ENCODE measurements at regions not wholly inside any gene's neighbourhood (a gene's known extent, or its start where the extent isn't known, plus 50 kb on each side); places are given as distances from the start of the nearest gene placed in this dataset.

- Histone ChIP-seq H3K4me1 (ENCODE audit: control insufficient read depth, insufficient read depth, low read length) (peaks cover 7% of the 10 kb centered on the region), H3K4me3 (ENCODE audit: low read depth, low read length) (no peak overlapping the region), H3K27ac (ENCODE audit: extremely low read depth, low read depth, low read length) (no peak overlapping the region), H3K36me3 (ENCODE audit: control insufficient read depth in 2 of 2, insufficient read depth in 1 of 2, low read length in 2 of 2) (no peaks in the 10 kb centered on the region), H3K9me3 (ENCODE audit: control insufficient read depth, insufficient read depth, low read depth, low read length) (no peaks in the 10 kb centered on the region)
- TF ChIP-seq ZBTB1 (tag by site-specific recombination; IDR thresholded peaks at IDR 0.05): no peak
- no peak for TF ChIP-seq ZSCAN23 (tag by site-specific recombination; IDR thresholded peaks at IDR 0.05)
- TF ChIP-seq ZNF280C (tag by site-specific recombination; IDR thresholded peaks at IDR 0.05): no peak
- TF ChIP-seq BCL6B (tag by site-specific recombination; IDR thresholded peaks at IDR 0.05): no peak
- TF ChIP-seq ZNF701 (tag by site-specific recombination; IDR thresholded peaks at IDR 0.05): no peak
- TF ChIP-seq ZNF48 (tag by site-specific recombination; IDR thresholded peaks at IDR 0.05): no peak
- no peak for TF ChIP-seq ZNF544 (tag by site-specific recombination; IDR thresholded peaks at IDR 0.05)
- no peak for TF ChIP-seq ZXDB (tag by site-specific recombination; IDR thresholded peaks at IDR 0.05)
- TF ChIP-seq ZNF112 (tag by site-specific recombination; IDR thresholded peaks at IDR 0.05): no peak
- no peak for TF ChIP-seq ZBTB48 (tag by site-specific recombination; IDR thresholded peaks at IDR 0.05)
- TF ChIP-seq ZNF138 (tag by site-specific recombination; IDR thresholded peaks at IDR 0.05; ENCODE audit: borderline replicate concordance): no peak
- TF ChIP-seq ZNF747 (tag by site-specific recombination; IDR thresholded peaks at IDR 0.05): no peak
- TF ChIP-seq, protein P1, sequence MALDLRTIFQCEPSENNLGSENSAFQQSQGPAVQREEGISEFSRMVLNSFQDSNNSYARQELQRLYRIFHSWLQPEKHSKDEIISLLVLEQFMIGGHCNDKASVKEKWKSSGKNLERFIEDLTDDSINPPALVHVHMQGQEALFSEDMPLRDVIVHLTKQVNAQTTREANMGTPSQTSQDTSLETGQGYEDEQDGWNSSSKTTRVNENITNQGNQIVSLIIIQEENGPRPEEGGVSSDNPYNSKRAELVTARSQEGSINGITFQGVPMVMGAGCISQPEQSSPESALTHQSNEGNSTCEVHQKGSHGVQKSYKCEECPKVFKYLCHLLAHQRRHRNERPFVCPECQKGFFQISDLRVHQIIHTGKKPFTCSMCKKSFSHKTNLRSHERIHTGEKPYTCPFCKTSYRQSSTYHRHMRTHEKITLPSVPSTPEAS (tag by site-specific recombination; IDR thresholded peaks at IDR 0.05): no peak
- TF ChIP-seq ZNF639 (tag by site-specific recombination; IDR thresholded peaks at IDR 0.05): no peak
- TF ChIP-seq SP3 (tag by site-specific recombination; IDR thresholded peaks at IDR 0.05): no peak
- TF ChIP-seq IKZF3 (tag by site-specific recombination; IDR thresholded peaks at IDR 0.05): no peak
- no peak for TF ChIP-seq ZNF707 (tag by site-specific recombination; IDR thresholded peaks at IDR 0.05)
- ChIA-PET CTCF (interaction anchor here (0.6 kb wide), 1 partner anchor 64 kb away, joined by 3 read pairs; no protein-coding TSS in a partner anchor), POLR2A (no interaction called here)
Observed at GRCh38 chr2:19736191-19736831, 165.5 kb downstream of the TTC32 start.

GRCh38 chr2:19733951-19734425 is 167.8 kb downstream of the TTC32 start:
- H3K9me3 ChIP-seq (ENCODE audit: control insufficient read depth, insufficient read depth, low read depth, low read length): no peaks in the 10 kb centered on the region
- H3K4me1 ChIP-seq (ENCODE audit: control insufficient read depth, insufficient read depth, low read length): peaks cover 7% of the 10 kb centered on the region
- no peak overlapping the region for H3K27ac ChIP-seq (ENCODE audit: extremely low read depth, low read depth, low read length)
- CTCF ChIA-PET: interaction anchor here (0.7 to 1.0 kb wide), 4 partner anchors 12 to 1981 kb away, joined by 3 read pairs; no protein-coding TSS in a partner anchor
- H3K36me3 ChIP-seq (ENCODE audit: control insufficient read depth in 2 of 2, insufficient read depth in 1 of 2, low read length in 2 of 2): no peaks in the 10 kb centered on the region
- POLR2A ChIA-PET: no interaction called here
- no peak overlapping the region for H3K4me3 ChIP-seq (ENCODE audit: low read depth, low read length)
- TF ChIP-seq ZEB2 (tag by site-specific recombination; IDR thresholded peaks at IDR 0.05) (peak; percentile 64; the same call in 1 of the 2 replicates), ZNF629 (tag by site-specific recombination; IDR thresholded peaks at IDR 0.05) (peak; percentile 52), ZNF174 (tag by site-specific recombination; IDR thresholded peaks at IDR 0.05) (no peak), ZNF24 (tag by site-specific recombination; IDR thresholded peaks at IDR 0.05) (no peak), ZNF692 (tag by site-specific recombination; IDR thresholded peaks at IDR 0.05) (0 out of 2 replicates have a peak, but pooled peaks have one; percentile 37), ZNF626 (tag by site-specific recombination; IDR thresholded peaks at IDR 0.05) (no peak), ZNF311 (tag by site-specific recombination; IDR thresholded peaks at IDR 0.05; ENCODE audit: borderline replicate concordance) (no peak)
- TF ChIP-seq, protein P2, sequence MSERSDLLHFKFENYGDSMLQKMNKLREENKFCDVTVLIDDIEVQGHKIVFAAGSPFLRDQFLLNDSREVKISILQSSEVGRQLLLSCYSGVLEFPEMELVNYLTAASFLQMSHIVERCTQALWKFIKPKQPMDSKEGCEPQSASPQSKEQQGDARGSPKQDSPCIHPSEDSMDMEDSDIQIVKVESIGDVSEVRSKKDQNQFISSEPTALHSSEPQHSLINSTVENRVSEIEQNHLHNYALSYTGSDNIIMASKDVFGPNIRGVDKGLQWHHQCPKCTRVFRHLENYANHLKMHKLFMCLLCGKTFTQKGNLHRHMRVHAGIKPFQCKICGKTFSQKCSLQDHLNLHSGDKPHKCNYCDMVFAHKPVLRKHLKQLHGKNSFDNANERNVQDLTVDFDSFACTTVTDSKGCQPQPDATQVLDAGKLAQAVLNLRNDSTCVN (tag by site-specific recombination; optimal IDR thresholded peaks at IDR 0.05): no peak
